ENCODE measurements at regions not wholly inside any gene's neighbourhood (a gene's known extent, or its start where the extent isn't known, plus 50 kb on each side); places are given as distances from the start of the nearest gene placed in this dataset.
A peak's percentile ranks its signal among the peaks of the same experiment; 100 is the strongest.

DNA sequence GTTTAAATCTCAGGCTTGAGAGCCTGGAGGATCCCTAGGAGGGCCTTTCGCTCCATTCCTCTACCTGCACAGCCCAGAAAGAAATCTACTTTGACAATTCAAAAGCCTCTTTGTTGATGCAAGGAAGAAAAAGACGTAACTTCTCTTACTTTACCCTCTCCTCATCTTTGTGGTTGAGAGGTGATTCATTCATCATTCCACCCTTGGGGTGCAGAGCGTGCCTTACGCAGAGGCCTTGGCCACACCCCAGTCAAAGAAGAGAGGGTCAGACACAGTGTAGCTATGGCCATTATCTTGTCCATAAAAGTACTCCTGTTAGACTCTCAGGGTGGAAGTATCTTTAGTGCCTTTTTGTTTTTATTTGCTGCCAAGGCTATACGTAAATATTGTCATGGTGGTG is 184.0 kb downstream of the IRS2 start:
- Histone ChIP-seq H3K79me1 (ENCODE audit: insufficient read depth, low read depth, low read length, poor library complexity, severe bottlenecking) (no peaks in the 10 kb centered on the region), H3K27ac (ENCODE audit: insufficient read length, low read depth, low read length) (no peak overlapping the region), H2AFZ (ENCODE audit: low read length) (no peak overlapping the region), H3K4ac (ENCODE audit: low read depth, low read length) (no peak overlapping the region), H3T11ph (ENCODE audit: low read length) (no peak overlapping the region), H2BK20ac (ENCODE audit: low read depth, low read length, poor library complexity, severe bottlenecking) (no peak overlapping the region), H4K91ac (ENCODE audit: insufficient read length, low read depth, low read length) (no peak overlapping the region), H4K5ac (ENCODE audit: insufficient read length, low read depth, low read length) (no peak overlapping the region), H3K56ac (ENCODE audit: insufficient read length, low read depth, low read length) (no peak overlapping the region), H3K79me2 (ENCODE audit: insufficient read depth, low read length) (no peaks in the 10 kb centered on the region), H2BK5ac (ENCODE audit: insufficient read length, low read length) (no peak overlapping the region), H2BK12ac (ENCODE audit: insufficient read length, low read depth, low read length) (no peak overlapping the region), H2AK5ac (ENCODE audit: insufficient read length, low read length) (no peak overlapping the region), H3K4me1 (ENCODE audit: insufficient read depth, low read length) (no peaks in the 10 kb centered on the region), H3K23ac (ENCODE audit: insufficient read length, low read depth, low read length) (no peak overlapping the region), H3K23me2 (ENCODE audit: insufficient read length, low read depth, low read length, poor library complexity, severe bottlenecking) (no peaks in the 10 kb centered on the region), H3K18ac (ENCODE audit: insufficient read length, low read depth, low read length) (no peak overlapping the region), H3K9ac (ENCODE audit: extremely low read depth, insufficient read length, low read length) (peak overlapping the region; percentile 11), H2BK120ac (ENCODE audit: low read depth, low read length, poor library complexity, severe bottlenecking) (no peak overlapping the region), H3K14ac (ENCODE audit: insufficient read depth, low read length) (no peak overlapping the region), H3K9me3 (ENCODE audit: control insufficient read depth, low read depth, low read length) (no peaks in the 10 kb centered on the region), H4K20me1 (ENCODE audit: control insufficient read depth, insufficient read depth, insufficient read length) (no peaks in the 10 kb centered on the region), H4K8ac (replicated peaks; ENCODE audit: insufficient read length, low read depth, low read length) (no peak overlapping the region), H3K4me2 (ENCODE audit: insufficient read depth, insufficient read length, low read length) (no peak overlapping the region), H2BK15ac (ENCODE audit: low read depth, low read length) (no peak overlapping the region), H3K27me3 (ENCODE audit: insufficient read depth, low read length) (no peaks in the 10 kb centered on the region)
- no CpG with 5 or more reads among the region's 5 CpGs for whole genome bisulfite sequencing (ENCODE audit: extremely low coverage, insufficient read length, low lambda C conversion rate)
- no peaks in the 10 kb centered on the region for H3K4me1 Mint-ChIP-seq
- peak overlapping the region in 1 of 3 experiments; percentile 57; a peak in 1 of 7 replicates for H3K27ac Mint-ChIP-seq
- peaks cover 2 to 7% of the 10 kb centered on the region in 2 experiments; a peak in 2 of 5 replicates for H3K9me3 Mint-ChIP-seq
- H3K36me3 Mint-ChIP-seq (ENCODE audit: insufficient read depth in 1 of 3, low read depth in 3 of 3), result peaks cover 0 to 5% (median 4%) of the 10 kb centered on the region in 3 experiments; a peak in 4 of 7 replicates
- TF ChIP-seq, protein P1, sequence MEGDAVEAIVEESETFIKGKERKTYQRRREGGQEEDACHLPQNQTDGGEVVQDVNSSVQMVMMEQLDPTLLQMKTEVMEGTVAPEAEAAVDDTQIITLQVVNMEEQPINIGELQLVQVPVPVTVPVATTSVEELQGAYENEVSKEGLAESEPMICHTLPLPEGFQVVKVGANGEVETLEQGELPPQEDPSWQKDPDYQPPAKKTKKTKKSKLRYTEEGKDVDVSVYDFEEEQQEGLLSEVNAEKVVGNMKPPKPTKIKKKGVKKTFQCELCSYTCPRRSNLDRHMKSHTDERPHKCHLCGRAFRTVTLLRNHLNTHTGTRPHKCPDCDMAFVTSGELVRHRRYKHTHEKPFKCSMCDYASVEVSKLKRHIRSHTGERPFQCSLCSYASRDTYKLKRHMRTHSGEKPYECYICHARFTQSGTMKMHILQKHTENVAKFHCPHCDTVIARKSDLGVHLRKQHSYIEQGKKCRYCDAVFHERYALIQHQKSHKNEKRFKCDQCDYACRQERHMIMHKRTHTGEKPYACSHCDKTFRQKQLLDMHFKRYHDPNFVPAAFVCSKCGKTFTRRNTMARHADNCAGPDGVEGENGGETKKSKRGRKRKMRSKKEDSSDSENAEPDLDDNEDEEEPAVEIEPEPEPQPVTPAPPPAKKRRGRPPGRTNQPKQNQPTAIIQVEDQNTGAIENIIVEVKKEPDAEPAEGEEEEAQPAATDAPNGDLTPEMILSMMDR (conservative IDR thresholded peaks at IDR 0.05), result no peak
- no peak for DNase-seq
- H3K4me3 Mint-ChIP-seq, result no peak overlapping the region
- H3K27me3 Mint-ChIP-seq (ENCODE audit: low read depth), result peaks cover 2% of the 10 kb centered on the region; the same call in 1 of the 2 replicates

Measured in H9 (cell line).